ENCODE measurements at regions not wholly inside any gene's neighbourhood (a gene's known extent, or its start where the extent isn't known, plus 50 kb on each side); places are given as distances from the start of the nearest gene placed in this dataset.

DNA sequence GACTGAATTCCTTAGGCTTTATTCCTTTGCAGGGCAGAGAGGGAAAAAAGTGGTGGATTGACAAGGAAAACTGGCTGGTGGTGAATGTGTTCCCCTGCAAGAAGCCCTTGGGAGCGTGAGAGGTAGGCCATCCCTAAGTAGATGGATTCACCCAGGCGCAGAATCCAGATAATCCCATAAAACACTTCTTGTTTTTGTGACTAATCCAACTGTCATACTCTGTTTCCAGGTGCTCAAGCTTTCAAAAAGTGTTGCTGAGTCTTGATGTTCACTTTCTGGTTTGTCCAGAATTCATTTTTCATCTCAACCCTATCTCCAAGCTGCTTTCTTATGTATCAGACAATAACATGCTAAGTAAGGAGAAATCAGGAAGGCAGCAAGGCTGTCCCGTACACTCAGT lies 250.8 kb upstream of the HABP2 start:
- TF ChIP-seq POLR2AphosphoS5 (IDR thresholded peaks at IDR 0.05; ENCODE audit: low read depth, low read length): no peak
- TF ChIP-seq CTCF (IDR thresholded peaks at IDR 0.05): no peak
- TF ChIP-seq, protein P1, sequence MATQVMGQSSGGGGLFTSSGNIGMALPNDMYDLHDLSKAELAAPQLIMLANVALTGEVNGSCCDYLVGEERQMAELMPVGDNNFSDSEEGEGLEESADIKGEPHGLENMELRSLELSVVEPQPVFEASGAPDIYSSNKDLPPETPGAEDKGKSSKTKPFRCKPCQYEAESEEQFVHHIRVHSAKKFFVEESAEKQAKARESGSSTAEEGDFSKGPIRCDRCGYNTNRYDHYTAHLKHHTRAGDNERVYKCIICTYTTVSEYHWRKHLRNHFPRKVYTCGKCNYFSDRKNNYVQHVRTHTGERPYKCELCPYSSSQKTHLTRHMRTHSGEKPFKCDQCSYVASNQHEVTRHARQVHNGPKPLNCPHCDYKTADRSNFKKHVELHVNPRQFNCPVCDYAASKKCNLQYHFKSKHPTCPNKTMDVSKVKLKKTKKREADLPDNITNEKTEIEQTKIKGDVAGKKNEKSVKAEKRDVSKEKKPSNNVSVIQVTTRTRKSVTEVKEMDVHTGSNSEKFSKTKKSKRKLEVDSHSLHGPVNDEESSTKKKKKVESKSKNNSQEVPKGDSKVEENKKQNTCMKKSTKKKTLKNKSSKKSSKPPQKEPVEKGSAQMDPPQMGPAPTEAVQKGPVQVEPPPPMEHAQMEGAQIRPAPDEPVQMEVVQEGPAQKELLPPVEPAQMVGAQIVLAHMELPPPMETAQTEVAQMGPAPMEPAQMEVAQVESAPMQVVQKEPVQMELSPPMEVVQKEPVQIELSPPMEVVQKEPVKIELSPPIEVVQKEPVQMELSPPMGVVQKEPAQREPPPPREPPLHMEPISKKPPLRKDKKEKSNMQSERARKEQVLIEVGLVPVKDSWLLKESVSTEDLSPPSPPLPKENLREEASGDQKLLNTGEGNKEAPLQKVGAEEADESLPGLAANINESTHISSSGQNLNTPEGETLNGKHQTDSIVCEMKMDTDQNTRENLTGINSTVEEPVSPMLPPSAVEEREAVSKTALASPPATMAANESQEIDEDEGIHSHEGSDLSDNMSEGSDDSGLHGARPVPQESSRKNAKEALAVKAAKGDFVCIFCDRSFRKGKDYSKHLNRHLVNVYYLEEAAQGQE (IDR thresholded peaks at IDR 0.05; ENCODE audit: insufficient read depth in 1 of 2, low read depth in 2 of 2, low read length in 1 of 2): no peak
- TF ChIP-seq TCF7L2 (IDR thresholded peaks at IDR 0.05; ENCODE audit: low read depth, low read length): no peak
- no peak for TF ChIP-seq SIN3A (IDR thresholded peaks at IDR 0.05; ENCODE audit: borderline replicate concordance, insufficient read depth, low read depth, low read length)
- Histone ChIP-seq H3K27ac (ENCODE audit: low read length) (no peak overlapping the region), H3K4me3 (ENCODE audit: low read depth in 2 of 2, low read length in 2 of 2) (no peak overlapping the region), H3K4me1 (ENCODE audit: control insufficient read depth, insufficient read depth, low read length) (no peaks in the 10 kb centered on the region), H3K36me3 (ENCODE audit: control insufficient read depth, insufficient read depth, low read length) (no peaks in the 10 kb centered on the region), H3K9me3 (ENCODE audit: control insufficient read depth, insufficient read depth, low read depth, low read length) (no peaks in the 10 kb centered on the region), H3K27me3 (ENCODE audit: control insufficient read depth, insufficient read depth, low read length) (peaks cover 2% of the 10 kb centered on the region; the same call in 1 of the 2 replicates)
- intact Hi-C loops (cut with micrococcal nuclease; ENCODE audit: unreplicated experiment) (no loop called here), in situ Hi-C loops (cut with HindIII; ENCODE audit: low pct_unique_long_range_greater_than_20kb, low sequenced_read_pairs) (no loop called here)
- POLR2A ChIA-PET: no interaction called here
- no peak for DNase-seq (ENCODE audit: low read depth, low spot score)
- no TSS peak for BruUV-seq (replicated peaks)
- CTCF ChIA-PET: no interaction called here
- no peak for ATAC-seq

DNA sequence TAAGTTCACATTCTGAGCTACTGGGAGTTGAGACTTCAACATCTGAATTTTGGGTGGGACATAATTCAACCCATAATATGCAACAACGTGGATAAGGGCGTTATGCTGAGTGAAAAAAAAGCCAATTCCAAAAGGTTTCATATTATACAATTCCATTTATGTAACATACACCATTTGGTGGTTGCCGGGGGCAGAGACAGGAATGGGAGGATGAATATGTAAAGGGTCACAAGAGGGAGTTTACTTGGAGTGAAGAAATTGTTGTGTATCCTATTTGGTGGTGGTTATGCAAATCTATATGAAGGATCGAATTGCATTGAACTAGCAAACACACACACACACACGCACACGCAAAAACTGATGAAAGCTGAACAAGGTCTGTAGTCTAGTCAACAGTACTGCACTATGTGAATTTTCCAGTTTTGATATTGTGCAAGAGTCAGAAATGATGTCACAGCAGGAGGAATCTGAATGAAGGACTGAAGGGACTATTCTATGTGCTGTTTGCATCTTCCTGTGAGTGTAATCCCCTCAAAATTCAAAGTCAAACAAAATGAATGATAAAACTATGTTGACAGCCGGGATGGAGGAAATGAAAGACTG lies 249.2 kb upstream of the HABP2 start:
- Histone ChIP-seq H3K27ac (ENCODE audit: low read length) (no peak overlapping the region), H3K27me3 (ENCODE audit: control insufficient read depth, insufficient read depth, low read length) (peaks cover 2% of the 10 kb centered on the region; the same call in 1 of the 2 replicates), H3K4me1 (ENCODE audit: control insufficient read depth, insufficient read depth, low read length) (no peaks in the 10 kb centered on the region), H3K36me3 (ENCODE audit: control insufficient read depth, insufficient read depth, low read length) (no peaks in the 10 kb centered on the region), H3K4me3 (ENCODE audit: low read depth in 2 of 2, low read length in 2 of 2) (no peak overlapping the region), H3K9me3 (ENCODE audit: control insufficient read depth, insufficient read depth, low read depth, low read length) (no peaks in the 10 kb centered on the region)
- ChIA-PET POLR2A (no interaction called here), CTCF (no interaction called here)
- DNase-seq (ENCODE audit: low read depth, low spot score): no peak
- intact Hi-C loops (cut with micrococcal nuclease; ENCODE audit: unreplicated experiment) (no loop called here), in situ Hi-C loops (cut with HindIII; ENCODE audit: low pct_unique_long_range_greater_than_20kb, low sequenced_read_pairs) (no loop called here)
- no TSS peak for BruUV-seq (replicated peaks)
- ATAC-seq: no peak
- TF ChIP-seq POLR2AphosphoS5 (IDR thresholded peaks at IDR 0.05; ENCODE audit: low read depth, low read length) (no peak), TCF7L2 (IDR thresholded peaks at IDR 0.05; ENCODE audit: low read depth, low read length) (no peak), SIN3A (IDR thresholded peaks at IDR 0.05; ENCODE audit: borderline replicate concordance, insufficient read depth, low read depth, low read length) (no peak), CTCF (IDR thresholded peaks at IDR 0.05) (no peak)
- TF ChIP-seq, protein P1 (IDR thresholded peaks at IDR 0.05; ENCODE audit: insufficient read depth in 1 of 2, low read depth in 2 of 2, low read length in 1 of 2): no peak
